NB4 (cell line): ENCODE measurements at regions not wholly inside any gene's neighbourhood (a gene's known extent, or its start where the extent isn't known, plus 50 kb on each side); places are given as distances from the start of the nearest gene placed in this dataset.

Experiments used
- MYC ChIP-seq: IDR thresholded peaks from 2 replicates; pipeline ENCODE4 v1.6.1; 2011; ENCODE audit warnings: low read depth, low read length
- POLR2A ChIP-seq: IDR thresholded peaks from 2 replicates; pipeline ENCODE4 v1.6.1; 2011; ENCODE audit warnings: mild to moderate bottlenecking; ENCODE audit not compliant: insufficient read length; ENCODE audit errors: extremely low read depth
- TF ChIP-seq, protein P1 (sequence below): IDR thresholded peaks from one replicate; pipeline ENCODE4 v1.5.1; 2012; ENCODE audit warnings: low read depth, low read length
- TF ChIP-seq, protein P2 (sequence below): IDR thresholded peaks from 2 replicates; pipeline ENCODE4 v1.6.1; 2011; ENCODE audit warnings: low read depth, low read length

DNA sequence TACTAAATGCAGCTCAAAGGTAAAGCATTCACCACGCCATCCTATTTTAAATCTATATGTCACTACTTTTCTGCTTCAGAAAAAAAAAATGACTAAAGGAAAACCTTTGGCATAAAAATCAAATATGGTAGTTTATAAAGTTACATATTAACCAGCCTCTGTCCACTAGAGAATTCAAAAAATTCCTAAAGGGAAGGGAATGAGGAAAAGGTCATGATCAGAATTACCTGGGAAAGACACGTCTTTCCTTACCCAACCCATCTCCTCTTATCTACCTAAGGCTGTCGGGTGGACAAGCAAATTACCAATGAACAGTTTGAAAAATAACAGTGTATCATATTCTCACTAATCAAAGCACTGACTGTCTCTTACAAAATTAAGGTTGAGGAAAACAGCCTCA, 100.7 kb upstream of the TMEM106B start:
- TF ChIP-seq, protein P1, sequence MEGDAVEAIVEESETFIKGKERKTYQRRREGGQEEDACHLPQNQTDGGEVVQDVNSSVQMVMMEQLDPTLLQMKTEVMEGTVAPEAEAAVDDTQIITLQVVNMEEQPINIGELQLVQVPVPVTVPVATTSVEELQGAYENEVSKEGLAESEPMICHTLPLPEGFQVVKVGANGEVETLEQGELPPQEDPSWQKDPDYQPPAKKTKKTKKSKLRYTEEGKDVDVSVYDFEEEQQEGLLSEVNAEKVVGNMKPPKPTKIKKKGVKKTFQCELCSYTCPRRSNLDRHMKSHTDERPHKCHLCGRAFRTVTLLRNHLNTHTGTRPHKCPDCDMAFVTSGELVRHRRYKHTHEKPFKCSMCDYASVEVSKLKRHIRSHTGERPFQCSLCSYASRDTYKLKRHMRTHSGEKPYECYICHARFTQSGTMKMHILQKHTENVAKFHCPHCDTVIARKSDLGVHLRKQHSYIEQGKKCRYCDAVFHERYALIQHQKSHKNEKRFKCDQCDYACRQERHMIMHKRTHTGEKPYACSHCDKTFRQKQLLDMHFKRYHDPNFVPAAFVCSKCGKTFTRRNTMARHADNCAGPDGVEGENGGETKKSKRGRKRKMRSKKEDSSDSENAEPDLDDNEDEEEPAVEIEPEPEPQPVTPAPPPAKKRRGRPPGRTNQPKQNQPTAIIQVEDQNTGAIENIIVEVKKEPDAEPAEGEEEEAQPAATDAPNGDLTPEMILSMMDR: no peak
- no peak for TF ChIP-seq MYC
- TF ChIP-seq POLR2A: no peak
- TF ChIP-seq, protein P2, sequence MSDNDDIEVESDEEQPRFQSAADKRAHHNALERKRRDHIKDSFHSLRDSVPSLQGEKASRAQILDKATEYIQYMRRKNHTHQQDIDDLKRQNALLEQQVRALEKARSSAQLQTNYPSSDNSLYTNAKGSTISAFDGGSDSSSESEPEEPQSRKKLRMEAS: no peak
